ENCODE measurements at regions not wholly inside any gene's neighbourhood (a gene's known extent, or its start where the extent isn't known, plus 50 kb on each side); places are given as distances from the start of the nearest gene placed in this dataset.
"Not testable (repeated sequence)": the region's sequence is repeated elsewhere in the genome, so short reads cannot be mapped to it uniquely, and the experiment has no call there.

GRCh38 chr3:70464876-70465275, 152.4 kb upstream of the MDFIC2 start:
- ATAC-seq (replicated peaks; ENCODE audit: extremely low read depth, poor library complexity, severe bottlenecking) (no peak), DNase-seq (ENCODE audit: low spot score in 2 of 2) (no peak)
- H3K27ac Mint-ChIP-seq (ENCODE audit: low read depth): no peak overlapping the region
- H3K4me3 Mint-ChIP-seq: no peak overlapping the region
- H3K36me3 Mint-ChIP-seq (ENCODE audit: insufficient read depth): no peaks in the 10 kb centered on the region
- no peaks in the 10 kb centered on the region for H3K4me1 Mint-ChIP-seq
- H3K9me3 Mint-ChIP-seq: peaks cover 10% of the 10 kb centered on the region
- no peaks in the 10 kb centered on the region for H3K27me3 Mint-ChIP-seq

GRCh38 chr3:70464465-70464864, 152.0 kb upstream of the MDFIC2 start:
- Mint-ChIP-seq H3K36me3 (ENCODE audit: insufficient read depth) (no peaks in the 10 kb centered on the region), H3K4me1 (no peaks in the 10 kb centered on the region), H3K27me3 (no peaks in the 10 kb centered on the region), H3K9me3 (peaks cover 11% of the 10 kb centered on the region), H3K4me3 (no peak overlapping the region), H3K27ac (ENCODE audit: low read depth) (no peak overlapping the region)
- DNase-seq (ENCODE audit: low spot score in 2 of 2) (no peak), ATAC-seq (replicated peaks; ENCODE audit: extremely low read depth, poor library complexity, severe bottlenecking) (no peak)

- not testable (repeated sequence) for H3K4me1 Mint-ChIP-seq; H3K4me3 Mint-ChIP-seq; H3K27ac Mint-ChIP-seq (ENCODE audit: low read depth); ATAC-seq (replicated peaks; ENCODE audit: extremely low read depth, poor library complexity, severe bottlenecking); H3K36me3 Mint-ChIP-seq (ENCODE audit: insufficient read depth); DNase-seq (ENCODE audit: low spot score in 2 of 2); H3K27me3 Mint-ChIP-seq
- peaks cover 15% of the 10 kb centered on the region for H3K9me3 Mint-ChIP-seq
Measured at GRCh38 chr3:70450220-70450619, 137.8 kb upstream of the MDFIC2 start.

DNA sequence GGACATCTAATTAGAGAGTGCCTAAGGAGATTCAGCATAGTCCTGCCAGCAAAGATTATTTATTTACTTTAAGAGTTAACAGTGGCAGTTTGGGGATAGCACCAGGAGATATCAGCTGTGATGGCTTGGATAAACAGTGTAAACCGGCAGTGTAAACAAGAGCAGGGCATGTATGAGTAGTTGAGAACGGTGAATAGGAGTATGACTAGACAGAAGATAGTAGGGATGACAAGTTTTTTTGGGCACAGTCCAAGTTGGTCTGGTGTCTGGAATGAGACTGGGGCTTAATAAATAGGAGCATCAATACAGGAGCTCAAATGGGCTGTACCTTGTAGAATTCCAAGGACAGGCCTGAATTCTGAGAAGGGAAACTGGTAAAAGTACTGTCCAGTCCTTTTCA, 123.0 kb upstream of the MDFIC2 start:
- DNase-seq (ENCODE audit: low spot score in 2 of 2); H3K27ac Mint-ChIP-seq (ENCODE audit: low read depth); H3K27me3 Mint-ChIP-seq; H3K4me3 Mint-ChIP-seq; H3K4me1 Mint-ChIP-seq; ATAC-seq (replicated peaks; ENCODE audit: extremely low read depth, poor library complexity, severe bottlenecking); H3K36me3 Mint-ChIP-seq (ENCODE audit: insufficient read depth): not testable (repeated sequence)
- peaks cover 16% of the 10 kb centered on the region for H3K9me3 Mint-ChIP-seq

DNA sequence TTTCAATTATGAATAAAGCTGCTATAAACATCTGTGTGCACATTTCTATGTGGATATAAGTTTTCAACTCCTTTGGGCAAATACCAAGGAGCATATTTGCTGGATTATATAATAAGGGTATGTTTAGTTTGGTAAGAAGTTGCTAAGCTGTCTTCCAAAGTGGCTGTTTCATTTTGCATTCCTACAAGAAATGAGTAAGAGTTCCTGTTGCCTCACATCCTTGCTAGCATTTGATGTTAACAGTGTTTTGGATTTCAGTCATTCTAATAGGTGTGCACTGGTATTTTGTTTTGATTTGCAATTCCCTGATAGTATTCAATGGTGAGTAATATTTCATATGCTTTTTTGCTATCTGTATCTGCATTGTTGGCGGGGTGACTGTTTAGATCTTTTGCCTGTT, 120.7 kb upstream of the MDFIC2 start:
- Mint-ChIP-seq H3K4me1 (no peaks in the 10 kb centered on the region), H3K4me3 (no peak overlapping the region), H3K27ac (ENCODE audit: low read depth) (no peak overlapping the region), H3K27me3 (no peaks in the 10 kb centered on the region), H3K36me3 (ENCODE audit: insufficient read depth) (peaks cover 2% of the 10 kb centered on the region), H3K9me3 (peaks cover 9% of the 10 kb centered on the region)
- DNase-seq (ENCODE audit: low spot score in 2 of 2) (no peak), ATAC-seq (replicated peaks; ENCODE audit: extremely low read depth, poor library complexity, severe bottlenecking) (no peak)

- ATAC-seq (replicated peaks; ENCODE audit: extremely low read depth, poor library complexity, severe bottlenecking): no peak
- H3K27ac Mint-ChIP-seq (ENCODE audit: low read depth): no peak overlapping the region
- peaks cover 2% of the 10 kb centered on the region for H3K36me3 Mint-ChIP-seq (ENCODE audit: insufficient read depth)
- no peaks in the 10 kb centered on the region for H3K27me3 Mint-ChIP-seq
- H3K4me1 Mint-ChIP-seq: no peaks in the 10 kb centered on the region
- no peak for DNase-seq (ENCODE audit: low spot score in 2 of 2)
- H3K9me3 Mint-ChIP-seq: peaks cover 1% of the 10 kb centered on the region
- no peak overlapping the region for H3K4me3 Mint-ChIP-seq
Measured at GRCh38 chr3:70431911-70432310, 119.5 kb upstream of the MDFIC2 start.

DNA sequence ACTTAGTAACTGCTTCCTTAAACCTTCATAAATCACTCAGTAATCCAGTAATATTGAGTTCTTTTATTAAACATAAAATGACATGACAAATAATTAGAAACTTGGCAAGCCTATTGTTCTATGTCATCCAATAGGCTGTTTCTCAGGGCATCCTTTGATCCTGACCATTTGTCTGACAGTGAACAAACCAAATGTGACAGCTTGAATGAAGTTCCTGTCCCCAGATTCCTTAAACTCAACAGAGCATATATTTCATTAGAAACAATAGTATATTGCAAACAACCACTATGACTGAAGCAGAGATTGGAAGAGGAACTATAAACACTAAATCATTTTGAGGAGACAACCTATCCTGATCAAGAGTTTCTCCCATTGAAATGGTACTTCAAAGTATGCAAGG, 113.6 kb upstream of the MDFIC2 start:
- H3K36me3 Mint-ChIP-seq (ENCODE audit: insufficient read depth): peaks cover 2% of the 10 kb centered on the region
- H3K27ac Mint-ChIP-seq (ENCODE audit: low read depth): no peak overlapping the region
- ATAC-seq (replicated peaks; ENCODE audit: extremely low read depth, poor library complexity, severe bottlenecking): no peak

GRCh38 chr3:70421506-70421905, 109.1 kb upstream of the MDFIC2 start:
- Mint-ChIP-seq H3K36me3 (ENCODE audit: insufficient read depth) (no peaks in the 10 kb centered on the region), H3K9me3 (peaks cover 6% of the 10 kb centered on the region), H3K27me3 (no peaks in the 10 kb centered on the region), H3K27ac (ENCODE audit: low read depth) (no peak overlapping the region), H3K4me3 (no peak overlapping the region), H3K4me1 (no peaks in the 10 kb centered on the region)
- DNase-seq (ENCODE audit: low spot score in 2 of 2): no peak
- no peak for ATAC-seq (replicated peaks; ENCODE audit: extremely low read depth, poor library complexity, severe bottlenecking)

More for the DNA sequence above, 113.6 kb upstream of the MDFIC2 start:
- no peaks in the 10 kb centered on the region for H3K9me3 Mint-ChIP-seq
- no peaks in the 10 kb centered on the region for H3K27me3 Mint-ChIP-seq
- H3K4me1 Mint-ChIP-seq: no peaks in the 10 kb centered on the region
- no peak for DNase-seq (ENCODE audit: low spot score in 2 of 2)
- H3K4me3 Mint-ChIP-seq: no peak overlapping the region

DNA sequence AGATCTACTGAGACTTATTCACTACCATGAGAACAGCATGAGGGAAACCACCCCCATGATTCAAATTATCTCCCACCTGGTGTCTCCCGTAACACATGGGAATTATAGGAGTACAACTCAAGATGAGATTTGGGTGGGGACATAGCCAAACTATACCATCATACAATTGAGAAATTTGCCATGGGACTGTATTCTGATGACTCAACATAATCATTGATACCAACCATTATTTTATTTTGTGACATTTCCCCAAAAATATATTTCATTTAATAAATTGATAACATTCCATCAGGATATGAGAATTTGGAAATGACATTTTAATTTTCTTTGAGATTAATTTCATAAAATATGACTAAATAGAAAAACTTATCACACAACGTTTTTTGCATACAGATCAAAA, 96.6 kb upstream of the MDFIC2 start:
- H3K27me3 Mint-ChIP-seq: no peaks in the 10 kb centered on the region
- H3K36me3 Mint-ChIP-seq (ENCODE audit: insufficient read depth): no peaks in the 10 kb centered on the region
- H3K9me3 Mint-ChIP-seq: peaks cover 19% of the 10 kb centered on the region
- H3K27ac Mint-ChIP-seq (ENCODE audit: low read depth): no peak overlapping the region
- DNase-seq (ENCODE audit: low spot score in 2 of 2) (no peak), ATAC-seq (replicated peaks; ENCODE audit: extremely low read depth, poor library complexity, severe bottlenecking) (no peak)
- H3K4me1 Mint-ChIP-seq: no peaks in the 10 kb centered on the region
- no peak overlapping the region for H3K4me3 Mint-ChIP-seq

- no peak for ATAC-seq (replicated peaks; ENCODE audit: extremely low read depth, poor library complexity, severe bottlenecking)
- no peaks in the 10 kb centered on the region for H3K9me3 Mint-ChIP-seq
Measured at GRCh38 chr3:70400194-70400593, 87.8 kb upstream of the MDFIC2 start.

GRCh38 chr3:70393881-70394612, 81.6 kb upstream of the MDFIC2 start:
- no peak overlapping the region for H3K27ac Mint-ChIP-seq (ENCODE audit: low read depth)
- no peaks in the 10 kb centered on the region for H3K4me1 Mint-ChIP-seq
- H3K4me3 Mint-ChIP-seq: no peak overlapping the region
- ATAC-seq (replicated peaks; ENCODE audit: extremely low read depth, poor library complexity, severe bottlenecking): no peak
- H3K36me3 Mint-ChIP-seq (ENCODE audit: insufficient read depth): no peaks in the 10 kb centered on the region
- no peaks in the 10 kb centered on the region for H3K27me3 Mint-ChIP-seq
- H3K9me3 Mint-ChIP-seq: peaks cover 19% of the 10 kb centered on the region
- DNase-seq (ENCODE audit: low spot score in 2 of 2): no peak

More at GRCh38 chr3:70400194-70400593, 87.8 kb upstream of the MDFIC2 start:
- H3K4me1 Mint-ChIP-seq: no peaks in the 10 kb centered on the region
- no peak for DNase-seq (ENCODE audit: low spot score in 2 of 2)
- H3K4me3 Mint-ChIP-seq: no peak overlapping the region
- no peaks in the 10 kb centered on the region for H3K27me3 Mint-ChIP-seq
- no peak overlapping the region for H3K27ac Mint-ChIP-seq (ENCODE audit: low read depth)
- H3K36me3 Mint-ChIP-seq (ENCODE audit: insufficient read depth): no peaks in the 10 kb centered on the region

DNA sequence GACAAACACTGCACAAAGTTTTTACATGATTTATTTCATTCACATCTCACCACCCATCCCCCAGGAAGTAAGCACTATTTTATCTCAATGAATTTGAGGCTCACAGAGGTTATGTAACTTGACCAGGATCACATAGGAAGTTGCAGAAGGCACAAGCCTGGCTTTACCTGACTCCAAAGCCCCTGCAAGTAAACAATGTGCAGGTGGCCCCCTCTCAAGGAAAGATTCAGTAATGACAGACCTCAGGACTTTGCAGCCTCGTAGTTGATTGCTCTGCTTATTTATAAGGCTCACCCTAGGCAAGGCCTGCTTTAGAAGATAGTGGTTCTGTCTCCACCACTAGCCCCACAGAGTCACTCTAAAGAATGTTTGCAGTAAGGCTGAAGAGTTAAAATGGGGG, 79.8 kb upstream of the MDFIC2 start:
- H3K27me3 Mint-ChIP-seq: no peaks in the 10 kb centered on the region
- no peak for ATAC-seq (replicated peaks; ENCODE audit: extremely low read depth, poor library complexity, severe bottlenecking)
- H3K4me1 Mint-ChIP-seq: no peaks in the 10 kb centered on the region
- H3K36me3 Mint-ChIP-seq (ENCODE audit: insufficient read depth): no peaks in the 10 kb centered on the region
- no peak for DNase-seq (ENCODE audit: low spot score in 2 of 2)
- peaks cover 19% of the 10 kb centered on the region for H3K9me3 Mint-ChIP-seq
- no peak overlapping the region for H3K27ac Mint-ChIP-seq (ENCODE audit: low read depth)
- no peak overlapping the region for H3K4me3 Mint-ChIP-seq

DNA sequence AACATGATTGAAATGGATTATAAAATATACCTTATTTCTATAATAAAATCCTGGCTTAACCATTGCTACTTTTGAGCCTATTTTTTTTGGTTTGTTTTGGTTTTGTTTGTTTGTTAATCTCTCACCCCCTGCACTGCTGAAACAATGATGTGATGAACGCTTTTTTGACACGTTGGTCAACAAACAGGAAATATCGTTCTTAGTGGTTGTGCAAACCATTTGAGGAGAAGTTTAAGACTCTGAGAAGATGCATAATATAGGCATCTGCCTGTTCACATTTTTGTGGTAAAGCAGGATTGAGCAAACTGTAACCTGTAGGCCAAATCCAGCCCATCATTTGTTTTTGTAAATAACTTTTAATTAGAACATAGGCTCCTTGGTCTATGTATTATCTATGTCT, 75.5 kb upstream of the MDFIC2 start:
- peaks cover 9% of the 10 kb centered on the region for H3K9me3 Mint-ChIP-seq
- no peaks in the 10 kb centered on the region for H3K27me3 Mint-ChIP-seq
- no peak for ATAC-seq (replicated peaks; ENCODE audit: extremely low read depth, poor library complexity, severe bottlenecking)
- no peaks in the 10 kb centered on the region for H3K36me3 Mint-ChIP-seq (ENCODE audit: insufficient read depth)
- no peak overlapping the region for H3K27ac Mint-ChIP-seq (ENCODE audit: low read depth)
- H3K4me1 Mint-ChIP-seq: no peaks in the 10 kb centered on the region
- H3K4me3 Mint-ChIP-seq: no peak overlapping the region
- no peak for DNase-seq (ENCODE audit: low spot score in 2 of 2)

All from central memory CD8-positive, alpha-beta T cell (primary cell).